SIG-M5 treated with dmso at 0.1 percent for 504 hours (cell line): ENCODE measurements at regions not wholly inside any gene's neighbourhood (a gene's known extent, or its start where the extent isn't known, plus 50 kb on each side); places are given as distances from the start of the nearest gene placed in this dataset.
A peak's percentile ranks its signal among the peaks of the same experiment; 100 is the strongest.

ENCODE experiments used
- DNase-seq: peaks from one replicate; lab custom pipeline; 2025; ENCODE audit not compliant: unreplicated experiment; lab: John Stamatoyannopoulos, UW

GRCh38 chr1:5812295-5812694 lies 179.9 kb downstream of the NPHP4 start:
- DNase-seq, result no peak

GRCh38 chr1:5811419-5811818 lies 180.8 kb downstream of the NPHP4 start:
- DNase-seq, result no peak

GRCh38 chr1:5810553-5811270 lies 181.5 kb downstream of the NPHP4 start:
- no peak for DNase-seq

- no peak for DNase-seq
Measured at GRCh38 chr1:5810131-5810530, 182.1 kb downstream of the NPHP4 start.

- no peak for DNase-seq
Measured at GRCh38 chr1:5809207-5809788, 182.9 kb downstream of the NPHP4 start.

- DNase-seq, result no peak
Measured at GRCh38 chr1:5803851-5804250, 188.4 kb downstream of the NPHP4 start.

- DNase-seq, result no peak
Measured at GRCh38 chr1:5802606-5803005, 189.6 kb downstream of the NPHP4 start.

- DNase-seq, result no peak
Measured at GRCh38 chr1:5798904-5799303, 193.3 kb downstream of the NPHP4 start.

GRCh38 chr1:5798151-5798730 lies 194.0 kb downstream of the NPHP4 start:
- DNase-seq, result no peak

- no peak for DNase-seq
Measured at GRCh38 chr1:5796028-5796427, 196.2 kb downstream of the NPHP4 start.

GRCh38 chr1:5794279-5794678 lies 197.9 kb downstream of the NPHP4 start:
- DNase-seq, result no peak

GRCh38 chr1:5793516-5793915 lies 198.7 kb downstream of the NPHP4 start:
- no peak for DNase-seq

GRCh38 chr1:5781079-5781478 lies 211.1 kb downstream of the NPHP4 start:
- no peak for DNase-seq

GRCh38 chr1:5780324-5780716 lies 211.9 kb downstream of the NPHP4 start:
- no peak for DNase-seq

GRCh38 chr1:5779608-5780323 lies 212.5 kb downstream of the NPHP4 start:
- DNase-seq, result no peak

- DNase-seq, result no peak
Measured at GRCh38 chr1:5776035-5776550, 216.1 kb downstream of the NPHP4 start.

GRCh38 chr1:5774019-5774418 lies 218.2 kb downstream of the NPHP4 start:
- no peak for DNase-seq

GRCh38 chr1:5771788-5772187 lies 220.4 kb downstream of the NPHP4 start:
- no peak for DNase-seq

- peak; percentile 58 for DNase-seq
Measured at GRCh38 chr1:5770981-5771765, 221.1 kb downstream of the NPHP4 start.

GRCh38 chr1:5769760-5770159 lies 222.5 kb downstream of the NPHP4 start:
- DNase-seq, result no peak

- DNase-seq, result no peak
Measured at GRCh38 chr1:5769146-5769545, 223.1 kb downstream of the NPHP4 start.
